HUES64 (cell line): ENCODE measurements at regions not wholly inside any gene's neighbourhood (a gene's known extent, or its start where the extent isn't known, plus 50 kb on each side); places are given as distances from the start of the nearest gene placed in this dataset.
"Not testable (repeated sequence)": the region's sequence is repeated elsewhere in the genome, so short reads cannot be mapped to it uniquely, and the experiment has no call there.

Experiments
- H3K27ac ChIP-seq: 2 replicates; pipeline ENCODE4 v1.7.0; 2013; ENCODE audit warnings: low read depth, low read length, inconsistent platforms
- H3K27me3 ChIP-seq: 2 replicates; pipeline ENCODE4 v1.6.1; 2013; ENCODE audit warnings: mild to moderate bottlenecking, low read length; ENCODE audit not compliant: insufficient read depth
- H3K36me3 ChIP-seq: 2 replicates; pipeline ENCODE4 v1.6.1; 2013; ENCODE audit warnings: mild to moderate bottlenecking, low read length; ENCODE audit not compliant: insufficient read depth
- H3K4me1 ChIP-seq: 2 replicates; pipeline ENCODE4 v1.6.1; 2013; ENCODE audit warnings: mild to moderate bottlenecking, low read length, moderate library complexity; ENCODE audit not compliant: insufficient read depth
- H3K4me3 ChIP-seq: 2 replicates; pipeline ENCODE4 v1.5.1; 2013; ENCODE audit warnings: mild to moderate bottlenecking, low read length, moderate library complexity
- H3K9ac ChIP-seq: 2 replicates; pipeline ENCODE4 v1.6.1; 2013; ENCODE audit warnings: mild to moderate bottlenecking, low read depth, low read length
- H3K9me3 ChIP-seq: 2 replicates; pipeline ENCODE4 v1.6.1; 2013; ENCODE audit warnings: low read depth, low read length; ENCODE audit not compliant: insufficient read depth
- WGBS: fragments of 150-250, 120-280 bp; methylation state at CpG from one replicate; pipeline ENCODE4 v1.1.7; 2013; ENCODE audit warnings: missing lambda C conversion rate; 5-methylcytosine and 5-hydroxymethylcytosine counted together

DNA sequence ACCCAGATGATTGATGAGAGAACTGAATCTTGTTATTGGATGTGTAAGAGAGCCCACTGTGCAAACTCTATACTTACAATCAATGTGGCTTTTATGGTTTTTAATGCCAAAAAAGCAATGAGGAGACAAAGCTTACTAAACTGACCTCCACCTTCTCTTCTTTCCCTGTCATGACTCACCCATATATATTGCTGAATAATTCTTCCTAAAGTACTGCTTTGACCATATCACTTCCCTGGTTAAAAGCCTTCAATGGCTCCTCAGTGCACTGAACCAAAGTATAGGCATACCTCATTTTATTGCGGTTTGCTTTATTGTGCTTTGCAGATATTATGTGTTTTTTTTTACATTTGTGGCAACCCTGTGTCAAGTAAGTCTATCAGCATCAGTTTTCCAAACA is 138.4 kb upstream of the PELI2 start:
- Histone ChIP-seq H3K9ac (no peak overlapping the region), H3K36me3 (no peaks in the 10 kb centered on the region), H3K9me3 (no peaks in the 10 kb centered on the region), H3K27me3 (no peaks in the 10 kb centered on the region), H3K4me1 (no peaks in the 10 kb centered on the region), H3K4me3 (no peak overlapping the region), H3K27ac (no peak overlapping the region)
- 100% methylated on average over 1 of the region's 1 CpG for WGBS

GRCh38 chr14:55980970-55981369 is 137.2 kb upstream of the PELI2 start:
- H3K36me3 ChIP-seq: no peaks in the 10 kb centered on the region
- no peaks in the 10 kb centered on the region for H3K27me3 ChIP-seq
- no peaks in the 10 kb centered on the region for H3K4me1 ChIP-seq
- H3K4me3 ChIP-seq: no peak overlapping the region
- H3K9me3 ChIP-seq: no peaks in the 10 kb centered on the region
- H3K9ac ChIP-seq: no peak overlapping the region
- H3K27ac ChIP-seq: no peak overlapping the region

GRCh38 chr14:55986069-55986468 is 132.1 kb upstream of the PELI2 start:
- no peaks in the 10 kb centered on the region for H3K9me3 ChIP-seq
- H3K36me3 ChIP-seq: no peaks in the 10 kb centered on the region
- no peaks in the 10 kb centered on the region for H3K4me1 ChIP-seq
- no peak overlapping the region for H3K4me3 ChIP-seq
- no peak overlapping the region for H3K9ac ChIP-seq
- no peak overlapping the region for H3K27ac ChIP-seq
- 81% methylated on average over 2 of the region's 2 CpGs for WGBS
- H3K27me3 ChIP-seq: no peaks in the 10 kb centered on the region

- Histone ChIP-seq H3K4me1 (peaks cover 19% of the 10 kb centered on the region), H3K27me3 (no peaks in the 10 kb centered on the region)
- over 99% methylated on average over 3 of the region's 3 CpGs for WGBS
Observed at GRCh38 chr14:56000846-56001245, 117.4 kb upstream of the PELI2 start.

GRCh38 chr14:56002342-56002741 is 115.9 kb upstream of the PELI2 start:
- no peak overlapping the region for H3K4me3 ChIP-seq
- WGBS: 76% methylated on average over 7 of the region's 7 CpGs

More at GRCh38 chr14:56000846-56001245, 117.4 kb upstream of the PELI2 start:
- H3K9me3 ChIP-seq: peaks cover 5% of the 10 kb centered on the region
- H3K9ac ChIP-seq: no peak overlapping the region
- no peak overlapping the region for H3K4me3 ChIP-seq
- no peaks in the 10 kb centered on the region for H3K36me3 ChIP-seq
- H3K27ac ChIP-seq: no peak overlapping the region

GRCh38 chr14:56002876-56003625 is 115.2 kb upstream of the PELI2 start:
- H3K27ac ChIP-seq: no peak overlapping the region
- no peak overlapping the region for H3K9ac ChIP-seq
- peaks cover 24% of the 10 kb centered on the region for H3K4me1 ChIP-seq
- no peaks in the 10 kb centered on the region for H3K27me3 ChIP-seq
- H3K9me3 ChIP-seq: peaks cover 9% of the 10 kb centered on the region
- WGBS: 87% methylated on average over 11 of the region's 11 CpGs
- no peaks in the 10 kb centered on the region for H3K36me3 ChIP-seq
- H3K4me3 ChIP-seq: no peak overlapping the region

More at GRCh38 chr14:56002342-56002741, 115.9 kb upstream of the PELI2 start:
- no peaks in the 10 kb centered on the region for H3K27me3 ChIP-seq
- H3K4me1 ChIP-seq: peaks cover 24% of the 10 kb centered on the region
- H3K9me3 ChIP-seq: peaks cover 5% of the 10 kb centered on the region
- H3K27ac ChIP-seq: no peak overlapping the region
- no peak overlapping the region for H3K9ac ChIP-seq
- H3K36me3 ChIP-seq: no peaks in the 10 kb centered on the region

DNA sequence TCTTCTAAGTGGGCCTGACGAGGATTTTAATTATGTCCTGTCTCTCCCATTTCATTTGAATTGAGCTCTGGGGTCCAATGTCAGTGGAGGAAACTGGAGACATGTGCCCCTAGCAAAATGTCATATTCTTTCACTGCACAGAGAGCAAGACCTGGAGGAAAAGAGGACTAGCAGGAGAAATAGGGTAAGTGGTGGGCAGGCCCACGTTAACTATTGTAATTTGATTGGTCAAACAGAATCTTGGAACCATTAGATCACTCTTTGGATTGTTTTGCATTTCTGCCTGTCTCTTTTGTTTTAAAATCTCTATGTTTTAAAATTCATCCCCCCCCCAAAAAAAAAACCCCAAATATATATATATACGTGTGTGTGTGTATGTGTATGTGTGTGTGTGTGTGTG is 113.9 kb upstream of the PELI2 start:
- H3K36me3 ChIP-seq: no peaks in the 10 kb centered on the region
- peaks cover 12% of the 10 kb centered on the region for H3K9me3 ChIP-seq
- H3K4me3 ChIP-seq: no peak overlapping the region
- no peaks in the 10 kb centered on the region for H3K27me3 ChIP-seq
- peaks cover 24% of the 10 kb centered on the region for H3K4me1 ChIP-seq
- no peak overlapping the region for H3K27ac ChIP-seq
- 87% methylated on average over 2 of the region's 3 CpGs for WGBS
- H3K9ac ChIP-seq: no peak overlapping the region

DNA sequence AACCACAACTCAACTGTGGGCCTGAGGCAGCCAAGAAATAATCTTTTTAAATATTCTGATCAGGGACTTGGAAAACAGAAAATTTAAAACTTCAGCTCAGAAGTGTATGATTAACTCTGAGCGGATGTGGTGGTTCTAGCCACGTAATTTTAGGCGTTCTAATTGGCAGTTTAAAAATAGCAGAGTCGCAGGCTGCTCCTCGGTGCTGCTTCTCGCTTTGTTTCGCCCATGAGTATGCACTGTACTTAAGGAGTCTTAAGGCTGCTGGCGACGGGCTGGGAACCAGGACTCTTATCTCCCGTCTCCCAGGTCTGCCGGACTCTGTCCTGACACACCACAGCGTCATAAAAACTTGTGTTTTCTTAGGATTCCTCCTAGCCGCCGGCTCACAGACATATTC is 113.4 kb upstream of the PELI2 start:
- H3K27me3 ChIP-seq: no peaks in the 10 kb centered on the region
- no peak overlapping the region for H3K4me3 ChIP-seq
- 41% methylated on average over 14 of the region's 14 CpGs for WGBS
- H3K9ac ChIP-seq: peak overlapping the region; percentile 59; the same call in 1 of the 2 replicates
- peaks cover 12% of the 10 kb centered on the region for H3K9me3 ChIP-seq
- H3K4me1 ChIP-seq: peaks cover 24% of the 10 kb centered on the region
- no peaks in the 10 kb centered on the region for H3K36me3 ChIP-seq
- peak overlapping the region; percentile 17; the same call in 1 of the 2 replicates for H3K27ac ChIP-seq

- H3K36me3 ChIP-seq: no peaks in the 10 kb centered on the region
- H3K27me3 ChIP-seq: no peaks in the 10 kb centered on the region
- H3K9me3 ChIP-seq: 0 out of 2 replicates have a peak, but pooled peaks cover 6% of the 10 kb centered on the region
- H3K27ac ChIP-seq: peak overlapping the region; percentile 47; the same call in 1 of the 2 replicates
- WGBS: 50% methylated on average over 11 of the region's 11 CpGs
- H3K9ac ChIP-seq: peak overlapping the region; percentile 59; the same call in 1 of the 2 replicates
- H3K4me1 ChIP-seq: peaks cover 24% of the 10 kb centered on the region
- H3K4me3 ChIP-seq: no peak overlapping the region
Observed at GRCh38 chr14:56005191-56006053, 112.8 kb upstream of the PELI2 start.

DNA sequence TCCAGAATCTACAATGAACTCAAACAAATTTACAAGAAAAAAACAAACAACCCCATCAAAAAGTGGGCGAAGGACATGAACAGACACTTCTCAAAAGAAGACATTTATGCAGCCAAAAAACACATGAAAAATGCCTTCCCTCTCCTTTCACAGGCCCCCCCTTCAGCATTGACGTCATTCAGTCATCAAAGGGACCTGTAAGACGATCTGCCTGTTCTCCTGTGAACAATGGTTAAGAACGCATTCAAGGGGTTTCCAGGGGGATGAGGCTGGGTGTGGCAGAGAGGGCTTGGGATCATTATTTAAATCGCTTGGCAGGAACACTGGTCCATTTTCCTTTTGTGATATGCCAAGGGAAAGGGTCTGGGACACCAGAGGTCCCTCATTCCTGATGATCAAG is 110.7 kb upstream of the PELI2 start:
- H3K4me1 ChIP-seq: peaks cover 24% of the 10 kb centered on the region
- H3K9ac ChIP-seq, H3K27me3 ChIP-seq, H3K36me3 ChIP-seq, H3K9me3 ChIP-seq, H3K4me3 ChIP-seq, H3K27ac ChIP-seq: not testable (repeated sequence)
- WGBS: 65% methylated on average over 5 of the region's 5 CpGs

- no peak overlapping the region for H3K4me3 ChIP-seq
- 0 out of 2 replicates have a peak, but pooled peaks cover 6% of the 10 kb centered on the region for H3K9me3 ChIP-seq
- no peak overlapping the region for H3K9ac ChIP-seq
- 100% methylated on average over 1 of the region's 1 CpG for WGBS
- H3K27ac ChIP-seq: no peak overlapping the region
- H3K4me1 ChIP-seq: peaks cover 24% of the 10 kb centered on the region
- no peaks in the 10 kb centered on the region for H3K27me3 ChIP-seq
- H3K36me3 ChIP-seq: no peaks in the 10 kb centered on the region
Observed at GRCh38 chr14:56008150-56008549, 110.1 kb upstream of the PELI2 start.
